ENCODE measurements at regions not wholly inside any gene's neighbourhood (a gene's known extent, or its start where the extent isn't known, plus 50 kb on each side); places are given as distances from the start of the nearest gene placed in this dataset.

GRCh38 chr2:156918410-156918809 lies 339.1 kb upstream of the GALNT5 start:
- no peak overlapping the region for H3K14ac ChIP-seq (ENCODE audit: low read length in 2 of 2)
- no peak overlapping the region for H2BK120ac ChIP-seq (ENCODE audit: low read depth, low read length)
- H3K4me1 ChIP-seq (ENCODE audit: control insufficient read depth, insufficient read depth, low read depth, low read length), result no peaks in the 10 kb centered on the region
- no peak overlapping the region for H2BK12ac ChIP-seq (ENCODE audit: low read length in 2 of 2)
- peak; percentile 3 for DNase-seq
- H2AFZ ChIP-seq (ENCODE audit: low read depth, low read length), result no peak overlapping the region
- H2BK5ac ChIP-seq (ENCODE audit: low read depth, low read length, poor library complexity, severe bottlenecking), result peak overlapping the region; percentile 19
- no peaks in the 10 kb centered on the region for H3K9me3 ChIP-seq (ENCODE audit: control insufficient read depth, low read length)
- no peak overlapping the region for H3K4me2 ChIP-seq (ENCODE audit: low read length, poor library complexity, severe bottlenecking)
- H3K4ac ChIP-seq (ENCODE audit: low read depth in 1 of 2, low read length in 2 of 2), result no peak overlapping the region
- no peak overlapping the region for H4K91ac ChIP-seq (ENCODE audit: low read length)
- H3K23ac ChIP-seq (ENCODE audit: low read length in 2 of 2), result no peak overlapping the region
- H3K9ac ChIP-seq (ENCODE audit: low read length), result no peak overlapping the region
- no peak overlapping the region for H3K4me3 ChIP-seq (ENCODE audit: insufficient read depth in 1 of 2, low read depth in 1 of 2, low read length in 2 of 2)
- no peak overlapping the region for H4K8ac ChIP-seq (ENCODE audit: low read length)
- no peaks in the 10 kb centered on the region for H3K27me3 ChIP-seq (ENCODE audit: control insufficient read depth in 1 of 2, insufficient read depth in 1 of 2, low read length in 2 of 2)
- no peaks in the 10 kb centered on the region for H3K79me1 ChIP-seq (replicated peaks; ENCODE audit: low read length, poor library complexity, severe bottlenecking)
- 43% methylated on average over 1 of the region's 1 CpG for WGBS
- peak overlapping the region; percentile 26 for H3K27ac ChIP-seq (ENCODE audit: low read length, poor library complexity, severe bottlenecking)
- no peak overlapping the region for H2AK5ac ChIP-seq (ENCODE audit: low read length, severe bottlenecking)
- no peak overlapping the region for H2BK15ac ChIP-seq (ENCODE audit: low read depth, poor library complexity, severe bottlenecking)
- H3K36me3 ChIP-seq (ENCODE audit: control insufficient read depth in 1 of 2, insufficient read depth in 2 of 2, low read depth in 1 of 2, low read length in 2 of 2), result no peaks in the 10 kb centered on the region
- H3K18ac ChIP-seq (ENCODE audit: low read depth in 1 of 2, low read length in 2 of 2), result no peak overlapping the region

GRCh38 chr2:156930423-156930822 lies 327.1 kb upstream of the GALNT5 start:
- WGBS, result no CpG with 5 or more reads among the region's 2 CpGs
- no peak for DNase-seq
- no peak overlapping the region for H3K9ac ChIP-seq (ENCODE audit: low read length)
- no peak overlapping the region for H2BK15ac ChIP-seq (ENCODE audit: low read depth, poor library complexity, severe bottlenecking)
- no peaks in the 10 kb centered on the region for H3K36me3 ChIP-seq (ENCODE audit: control insufficient read depth in 1 of 2, insufficient read depth in 2 of 2, low read depth in 1 of 2, low read length in 2 of 2)
- no peak overlapping the region for H4K8ac ChIP-seq (ENCODE audit: low read length)
- H3K14ac ChIP-seq (ENCODE audit: low read length in 2 of 2), result no peak overlapping the region
- H3K18ac ChIP-seq (ENCODE audit: low read depth in 1 of 2, low read length in 2 of 2), result no peak overlapping the region
- no peak overlapping the region for H3K23ac ChIP-seq (ENCODE audit: low read length in 2 of 2)
- H2BK5ac ChIP-seq (ENCODE audit: low read depth, low read length, poor library complexity, severe bottlenecking), result no peak overlapping the region
- H3K4me2 ChIP-seq (ENCODE audit: low read length, poor library complexity, severe bottlenecking), result no peak overlapping the region
- H3K27ac ChIP-seq (ENCODE audit: low read length, poor library complexity, severe bottlenecking), result no peak overlapping the region
- no peak overlapping the region for H4K91ac ChIP-seq (ENCODE audit: low read length)
- H2AK5ac ChIP-seq (ENCODE audit: low read length, severe bottlenecking), result no peak overlapping the region
- H3K4me1 ChIP-seq (ENCODE audit: control insufficient read depth, insufficient read depth, low read depth, low read length), result no peaks in the 10 kb centered on the region
- H2BK120ac ChIP-seq (ENCODE audit: low read depth, low read length), result no peak overlapping the region
- H3K4ac ChIP-seq (ENCODE audit: low read depth in 1 of 2, low read length in 2 of 2), result no peak overlapping the region
- no peaks in the 10 kb centered on the region for H3K27me3 ChIP-seq (ENCODE audit: control insufficient read depth in 1 of 2, insufficient read depth in 1 of 2, low read length in 2 of 2)
- no peaks in the 10 kb centered on the region for H3K79me1 ChIP-seq (replicated peaks; ENCODE audit: low read length, poor library complexity, severe bottlenecking)
- H2AFZ ChIP-seq (ENCODE audit: low read depth, low read length), result no peak overlapping the region
- no peaks in the 10 kb centered on the region for H3K9me3 ChIP-seq (ENCODE audit: control insufficient read depth, low read length)
- no peak overlapping the region for H3K4me3 ChIP-seq (ENCODE audit: insufficient read depth in 1 of 2, low read depth in 1 of 2, low read length in 2 of 2)
- no peak overlapping the region for H2BK12ac ChIP-seq (ENCODE audit: low read length in 2 of 2)

DNA sequence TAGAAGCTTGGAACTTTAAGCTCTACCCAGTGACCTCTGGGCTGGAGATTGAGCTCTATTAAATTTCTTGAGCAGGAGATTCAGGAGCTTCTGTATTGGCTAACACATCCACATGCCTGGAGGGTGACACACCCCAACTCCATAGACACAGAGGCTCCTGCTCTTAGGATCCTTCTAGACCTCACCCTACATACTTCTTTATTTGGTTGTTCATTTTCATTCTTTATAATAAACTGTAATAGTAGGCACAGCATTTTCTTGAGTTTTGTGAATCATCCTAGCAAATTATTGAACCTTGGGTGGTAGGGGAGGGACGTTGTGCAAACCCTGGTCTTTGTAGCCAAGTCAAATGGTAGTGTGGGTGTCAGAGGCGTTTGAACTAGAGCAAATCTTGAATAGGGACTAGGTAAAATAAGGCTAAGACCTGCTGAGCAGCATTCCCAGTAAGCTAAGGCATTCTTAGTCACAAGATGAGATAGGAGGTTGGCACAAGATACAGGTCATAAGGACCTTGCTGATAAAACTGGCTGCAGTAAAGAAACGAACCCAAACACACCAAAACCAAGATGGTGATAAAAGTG lies 323.8 kb upstream of the GALNT5 start:
- no peak overlapping the region for H3K9ac ChIP-seq (ENCODE audit: low read length)
- H3K9me3 ChIP-seq (ENCODE audit: control insufficient read depth, low read length), result no peaks in the 10 kb centered on the region
- no peak overlapping the region for H2BK5ac ChIP-seq (ENCODE audit: low read depth, low read length, poor library complexity, severe bottlenecking)
- H3K27me3 ChIP-seq (ENCODE audit: control insufficient read depth in 1 of 2, insufficient read depth in 1 of 2, low read length in 2 of 2), result no peaks in the 10 kb centered on the region
- H2AK5ac ChIP-seq (ENCODE audit: low read length, severe bottlenecking), result no peak overlapping the region
- H4K8ac ChIP-seq (ENCODE audit: low read length), result no peak overlapping the region
- H3K4me3 ChIP-seq (ENCODE audit: insufficient read depth in 1 of 2, low read depth in 1 of 2, low read length in 2 of 2), result no peak overlapping the region
- no peak overlapping the region for H3K4me2 ChIP-seq (ENCODE audit: low read length, poor library complexity, severe bottlenecking)
- no peak for DNase-seq
- H2AFZ ChIP-seq (ENCODE audit: low read depth, low read length), result no peak overlapping the region
- no peak overlapping the region for H3K18ac ChIP-seq (ENCODE audit: low read depth in 1 of 2, low read length in 2 of 2)
- H4K91ac ChIP-seq (ENCODE audit: low read length), result no peak overlapping the region
- no peak overlapping the region for H3K27ac ChIP-seq (ENCODE audit: low read length, poor library complexity, severe bottlenecking)
- H2BK15ac ChIP-seq (ENCODE audit: low read depth, poor library complexity, severe bottlenecking), result no peak overlapping the region
- H3K4me1 ChIP-seq (ENCODE audit: control insufficient read depth, insufficient read depth, low read depth, low read length), result no peaks in the 10 kb centered on the region
- no peak overlapping the region for H3K4ac ChIP-seq (ENCODE audit: low read depth in 1 of 2, low read length in 2 of 2)
- no peak overlapping the region for H3K14ac ChIP-seq (ENCODE audit: low read length in 2 of 2)
- 45% methylated on average over 3 of the region's 3 CpGs for WGBS
- H2BK120ac ChIP-seq (ENCODE audit: low read depth, low read length), result no peak overlapping the region
- no peaks in the 10 kb centered on the region for H3K79me1 ChIP-seq (replicated peaks; ENCODE audit: low read length, poor library complexity, severe bottlenecking)
- no peak overlapping the region for H2BK12ac ChIP-seq (ENCODE audit: low read length in 2 of 2)
- H3K23ac ChIP-seq (ENCODE audit: low read length in 2 of 2), result no peak overlapping the region
- no peaks in the 10 kb centered on the region for H3K36me3 ChIP-seq (ENCODE audit: control insufficient read depth in 1 of 2, insufficient read depth in 2 of 2, low read depth in 1 of 2, low read length in 2 of 2)

DNA sequence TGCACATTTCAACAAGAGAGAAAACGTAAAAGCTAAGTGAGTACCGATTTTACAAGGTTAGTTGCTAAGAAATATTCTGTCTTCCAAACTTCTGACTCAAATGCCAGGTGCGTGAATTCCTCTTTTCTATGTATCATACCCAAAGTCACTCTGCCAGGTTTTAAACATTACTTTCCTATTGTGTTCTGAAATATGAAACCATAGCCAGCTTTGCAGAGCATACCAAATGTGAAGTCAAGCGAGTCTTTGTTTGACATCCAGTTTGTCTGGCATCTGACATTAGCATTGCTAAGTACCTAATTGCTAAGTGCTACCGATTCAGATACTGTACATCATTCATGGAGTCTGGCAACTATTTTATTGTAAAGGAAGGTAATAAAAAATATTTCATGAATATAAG lies 321.9 kb upstream of the GALNT5 start:
- Histone ChIP-seq H3K4me3 (ENCODE audit: insufficient read depth in 1 of 2, low read depth in 1 of 2, low read length in 2 of 2) (no peak overlapping the region), H3K9me3 (ENCODE audit: control insufficient read depth, low read length) (no peaks in the 10 kb centered on the region), H3K4me1 (ENCODE audit: control insufficient read depth, insufficient read depth, low read depth, low read length) (no peaks in the 10 kb centered on the region), H2BK5ac (ENCODE audit: low read depth, low read length, poor library complexity, severe bottlenecking) (no peak overlapping the region), H3K4ac (ENCODE audit: low read depth in 1 of 2, low read length in 2 of 2) (no peak overlapping the region), H3K18ac (ENCODE audit: low read depth in 1 of 2, low read length in 2 of 2) (no peak overlapping the region), H2BK12ac (ENCODE audit: low read length in 2 of 2) (no peak overlapping the region), H2AFZ (ENCODE audit: low read depth, low read length) (no peak overlapping the region), H3K27ac (ENCODE audit: low read length, poor library complexity, severe bottlenecking) (no peak overlapping the region), H3K36me3 (ENCODE audit: control insufficient read depth in 1 of 2, insufficient read depth in 2 of 2, low read depth in 1 of 2, low read length in 2 of 2) (no peaks in the 10 kb centered on the region), H4K8ac (ENCODE audit: low read length) (no peak overlapping the region), H3K23ac (ENCODE audit: low read length in 2 of 2) (no peak overlapping the region), H2BK15ac (ENCODE audit: low read depth, poor library complexity, severe bottlenecking) (no peak overlapping the region), H2AK5ac (ENCODE audit: low read length, severe bottlenecking) (no peak overlapping the region), H3K79me1 (replicated peaks; ENCODE audit: low read length, poor library complexity, severe bottlenecking) (no peaks in the 10 kb centered on the region), H3K14ac (ENCODE audit: low read length in 2 of 2) (no peak overlapping the region), H3K4me2 (ENCODE audit: low read length, poor library complexity, severe bottlenecking) (no peak overlapping the region), H3K27me3 (ENCODE audit: control insufficient read depth in 1 of 2, insufficient read depth in 1 of 2, low read length in 2 of 2) (no peaks in the 10 kb centered on the region), H4K91ac (ENCODE audit: low read length) (no peak overlapping the region), H2BK120ac (ENCODE audit: low read depth, low read length) (no peak overlapping the region), H3K9ac (ENCODE audit: low read length) (no peak overlapping the region)
- WGBS, result 83% methylated on average over 4 of the region's 5 CpGs
- DNase-seq, result no peak
